WTC11 (cell line): ENCODE measurements at regions not wholly inside any gene's neighbourhood (a gene's known extent, or its start where the extent isn't known, plus 50 kb on each side); places are given as distances from the start of the nearest gene placed in this dataset.

Source experiments
- ATAC-seq: fragments of 200-7000 bp; cut with Tn5 transposase; 2 replicates; pipeline ENCODE4 v1.10.0; 2021; ENCODE audit warnings: mild to moderate bottlenecking, moderate library complexity
- CTCF ChIA-PET: fragments of 300-600 bp; sonication (Branson Sonifier 250); formaldehyde crosslinking; loops from one replicate; lab custom pipeline; 2021; ENCODE audit warnings: antibody characterized with exemption; lab: Charles Lee
- POLR2A ChIA-PET: fragments of 350-600 bp; sonication (Branson Sonifier 250); formaldehyde crosslinking; loops from one replicate; lab custom pipeline; 2021; ENCODE audit warnings: antibody characterized with exemption; lab: Charles Lee
- DNase-seq: peaks from one replicate; pipeline ENCODE4 v3.0.0; 2021; ENCODE audit warnings: low spot score
- H3K27ac Mint-ChIP-seq: 2 replicates; pipeline ENCODE4 v1.8.0; 2021; ENCODE audit warnings: mixed read lengths
- H3K27me3 Mint-ChIP-seq: 2 replicates; pipeline ENCODE4 v1.8.0; 2021; ENCODE audit warnings: low read depth, mild to moderate bottlenecking, moderate library complexity, mixed read lengths
- H3K36me3 Mint-ChIP-seq: 2 replicates; pipeline ENCODE4 v1.8.0; 2021; ENCODE audit warnings: mixed read lengths
- H3K4me1 Mint-ChIP-seq: 2 replicates; pipeline ENCODE4 v1.8.0; 2022; ENCODE audit warnings: mixed read lengths
- H3K4me3 Mint-ChIP-seq: 2 replicates; pipeline ENCODE4 v1.8.0; 2021; ENCODE audit warnings: mild to moderate bottlenecking, moderate library complexity, mixed read lengths
- H3K9me3 Mint-ChIP-seq: 2 replicates; pipeline ENCODE4 v1.8.0; 2021; ENCODE audit warnings: mixed read lengths
- AFF4 ChIP-seq: sonication (generic); formaldehyde crosslinking; IDR thresholded peaks from 2 replicates; pipeline ENCODE4 v1.8.1; 2023; ENCODE audit warnings: mild to moderate bottlenecking, missing genetic modification reagents, borderline replicate concordance
- AR ChIP-seq: fragments of 250-450 bp; sonication (Bioruptor Pico); IDR thresholded peaks from 2 replicates; pipeline ENCODE4 v1.9.0; 2021; ENCODE audit warnings: mild to moderate bottlenecking
- CDX4 ChIP-seq: fragments of 250-450 bp; sonication (Bioruptor Pico); IDR thresholded peaks from 2 replicates; pipeline ENCODE4 v1.9.0; 2021; ENCODE audit warnings: moderate library complexity, mild to moderate bottlenecking, inconsistent platforms, borderline replicate concordance
- CREB1 ChIP-seq: sonication (generic); formaldehyde crosslinking; IDR thresholded peaks from 2 replicates; pipeline ENCODE4 v1.8.0; 2023; ENCODE audit warnings: mild to moderate bottlenecking, missing genetic modification reagents
- CTCF ChIP-seq: fragments of 200-600 bp; IDR thresholded peaks from 2 replicates; pipeline ENCODE4 v1.8.0; 2022; ENCODE audit warnings: antibody characterized with exemption
- ELF4 ChIP-seq: sonication (generic); formaldehyde crosslinking; IDR thresholded peaks from 2 replicates; pipeline ENCODE4 v1.8.1; 2022; ENCODE audit warnings: low read depth, mild to moderate bottlenecking, moderate library complexity, missing genetic modification reagents
- GABPB1 ChIP-seq: sonication (generic); formaldehyde crosslinking; IDR thresholded peaks from 2 replicates; pipeline ENCODE4 v1.8.1; 2023; ENCODE audit warnings: mild to moderate bottlenecking, missing genetic modification reagents
- HMGA2 ChIP-seq: fragments of 250-450 bp; sonication (Bioruptor Pico); IDR thresholded peaks from 2 replicates; pipeline ENCODE4 v1.4.0; 2021; ENCODE audit warnings: mild to moderate bottlenecking, moderate library complexity
- HMGXB4 ChIP-seq: sonication (generic); formaldehyde crosslinking; IDR thresholded peaks from 2 replicates; pipeline ENCODE4 v1.8.1; 2023; ENCODE audit warnings: mild to moderate bottlenecking, moderate library complexity, missing genetic modification reagents
- IRF1 ChIP-seq: sonication (generic); formaldehyde crosslinking; IDR thresholded peaks from 2 replicates; pipeline ENCODE4 v1.8.0; 2023; ENCODE audit warnings: missing genetic modification reagents
- MYBL2 ChIP-seq: sonication (generic); formaldehyde crosslinking; IDR thresholded peaks from 2 replicates; pipeline ENCODE4 v1.8.1; 2023; ENCODE audit warnings: mild to moderate bottlenecking, moderate library complexity, missing genetic modification reagents
- NFATC4 ChIP-seq: fragments of 250-450 bp; sonication (Bioruptor Pico); IDR thresholded peaks from 2 replicates; pipeline ENCODE4 v1.9.0; 2021; ENCODE audit warnings: mild to moderate bottlenecking
- NFE2L1 ChIP-seq: sonication (generic); formaldehyde crosslinking; IDR thresholded peaks from 2 replicates; pipeline ENCODE4 v1.8.1; 2023; ENCODE audit warnings: missing genetic modification reagents
- NR2C2 ChIP-seq: sonication (generic); formaldehyde crosslinking; IDR thresholded peaks from 2 replicates; pipeline ENCODE4 v1.8.0; 2022; ENCODE audit warnings: mild to moderate bottlenecking, missing genetic modification reagents
- PRRX2 ChIP-seq: fragments of 250-450 bp; sonication (Bioruptor Pico); IDR thresholded peaks from 2 replicates; pipeline ENCODE4 v1.8.0; 2021; ENCODE audit warnings: mild to moderate bottlenecking
- TP53 ChIP-seq: sonication (generic); formaldehyde crosslinking; IDR thresholded peaks from 2 replicates; pipeline ENCODE4 v1.8.1; 2023; ENCODE audit warnings: mild to moderate bottlenecking, missing genetic modification reagents
- ZBTB43 ChIP-seq: sonication (generic); formaldehyde crosslinking; IDR thresholded peaks from 2 replicates; pipeline ENCODE4 v1.8.1; 2023; ENCODE audit warnings: mild to moderate bottlenecking, missing genetic modification reagents
- ZNF138 ChIP-seq: sonication (generic); formaldehyde crosslinking; conservative IDR thresholded peaks from 2 replicates; pipeline ENCODE4 v1.8.1; 2022; ENCODE audit warnings: mild to moderate bottlenecking, moderate library complexity, missing genetic modification reagents
- ZNF532 ChIP-seq: fragments of 250-450 bp; sonication (Bioruptor Pico); IDR thresholded peaks from 2 replicates; pipeline ENCODE4 v1.9.0; 2021; ENCODE audit warnings: mild to moderate bottlenecking, borderline replicate concordance

- Mint-ChIP-seq H3K9me3 (no peaks in the 10 kb centered on the region), H3K27ac (no peak overlapping the region), H3K4me1 (peaks cover 2% of the 10 kb centered on the region), H3K36me3 (no peaks in the 10 kb centered on the region), H3K27me3 (no peaks in the 10 kb centered on the region; the same call in 1 of the 2 replicates), H3K4me3 (no peak overlapping the region)
- no peak for ATAC-seq
- CTCF ChIA-PET, result no interaction called here
- POLR2A ChIA-PET, result no interaction called here
- TF ChIP-seq TP53 (CRISPR knock-in tag), result no peak
- TF ChIP-seq CTCF, result no peak
- TF ChIP-seq NFATC4 (CRISPR knock-in tag), result no peak
- no peak for TF ChIP-seq ZBTB43 (CRISPR knock-in tag)
- TF ChIP-seq ZNF532 (CRISPR knock-in tag), result no peak
- no peak for TF ChIP-seq ZNF138
- TF ChIP-seq MYBL2 (CRISPR knock-in tag), result no peak
- TF ChIP-seq NFE2L1, result no peak
- no peak for TF ChIP-seq CDX4 (CRISPR knock-in tag)
- no peak for TF ChIP-seq AFF4 (CRISPR knock-in tag)
- TF ChIP-seq AR (CRISPR knock-in tag), result no peak
- TF ChIP-seq GABPB1 (CRISPR knock-in tag), result no peak
- TF ChIP-seq HMGA2, result no peak
- no peak for TF ChIP-seq CREB1 (CRISPR knock-in tag)
- no peak for TF ChIP-seq HMGXB4 (CRISPR knock-in tag)
- TF ChIP-seq ELF4, result no peak
- TF ChIP-seq NR2C2 (CRISPR knock-in tag), result no peak
- no peak for TF ChIP-seq PRRX2
- TF ChIP-seq IRF1, result no peak
- no peak for DNase-seq
Observed at GRCh38 chr1:116265931-116266863, 106.8 kb upstream of the ATP1A1 start.
